Mesenchymal stem cell (in vitro differentiated cells and primary cell): ENCODE measurements at regions not wholly inside any gene's neighbourhood (a gene's known extent, or its start where the extent isn't known, plus 50 kb on each side); places are given as distances from the start of the nearest gene placed in this dataset.

Experiments used
- DNase-seq: peaks from one replicate; pipeline ENCODE4 v3.0.0-alpha.2; 2013
- H2AFZ ChIP-seq: one replicate; pipeline ENCODE4 v1.6.1; 2013; ENCODE audit warnings: low read depth, mild to moderate bottlenecking, control low read depth, inconsistent platforms, low read length, moderate library complexity
- H2AK5ac ChIP-seq: 2 replicates; pipeline ENCODE4 v1.6.1; 2013; ENCODE audit warnings: low read length, moderate library complexity, mild to moderate bottlenecking, inconsistent platforms; ENCODE audit not compliant: severe bottlenecking
- H2BK120ac ChIP-seq: one replicate; pipeline ENCODE4 v1.6.1; 2013; ENCODE audit warnings: low read depth, mild to moderate bottlenecking, inconsistent platforms, low read length, moderate library complexity
- H2BK12ac ChIP-seq, 2 experiments: one replicate each; pipeline ENCODE4 v1.6.1; 2013; ENCODE audit warnings: inconsistent platforms in 2 of 2, low read length in 2 of 2, mild to moderate bottlenecking in 2 of 2, moderate library complexity in 2 of 2, control low read depth in 1 of 2
- H2BK15ac ChIP-seq: one replicate; pipeline ENCODE4 v1.6.1; 2013; ENCODE audit warnings: mild to moderate bottlenecking, low read depth, inconsistent platforms; ENCODE audit not compliant: poor library complexity, severe bottlenecking
- H2BK5ac ChIP-seq: 2 replicates; pipeline ENCODE4 v1.6.1; 2013; ENCODE audit warnings: low read depth, mild to moderate bottlenecking, low read length, control low read depth, inconsistent platforms; ENCODE audit not compliant: poor library complexity, severe bottlenecking
- H3K14ac ChIP-seq, 2 experiments: one replicate each; pipeline ENCODE4 v1.6.1; 2013; ENCODE audit warnings: inconsistent platforms in 2 of 2, low read length in 2 of 2, control low read depth in 1 of 2, mild to moderate bottlenecking in 1 of 2, moderate library complexity in 1 of 2
- H3K18ac ChIP-seq, 2 experiments: one replicate each; pipeline ENCODE4 v1.6.1; 2013; ENCODE audit warnings: inconsistent platforms in 2 of 2, low read length in 2 of 2, control low read depth in 1 of 2, low read depth in 1 of 2, mild to moderate bottlenecking in 1 of 2
- H3K23ac ChIP-seq, 2 experiments: one replicate each; pipeline ENCODE4 v1.6.1; 2013; ENCODE audit warnings: inconsistent platforms in 2 of 2, low read length in 2 of 2, mild to moderate bottlenecking in 2 of 2, moderate library complexity in 2 of 2, control low read depth in 1 of 2
- H3K27ac ChIP-seq: 2 replicates; pipeline ENCODE4 v1.5.1; 2013; ENCODE audit warnings: mild to moderate bottlenecking, moderate library complexity, low read length, control low read depth, inconsistent platforms; ENCODE audit not compliant: poor library complexity, severe bottlenecking
- H3K27me3 ChIP-seq, 2 experiments: 2 replicates each; pipeline versions ENCODE4 v1.6.1 to v1.7.0; 2013; ENCODE audit warnings: low read length in 2 of 2, mild to moderate bottlenecking in 2 of 2, moderate library complexity in 2 of 2, control low read depth in 1 of 2, inconsistent platforms in 1 of 2; ENCODE audit not compliant: control insufficient read depth in 1 of 2, insufficient read depth in 1 of 2
- H3K36me3 ChIP-seq, 2 experiments: 2 replicates each; pipeline versions ENCODE4 v1.6.1 to v1.7.0; 2013; ENCODE audit warnings: low read length in 2 of 2, control low read depth in 1 of 2, inconsistent platforms in 1 of 2, low read depth in 1 of 2, mild to moderate bottlenecking in 1 of 2; ENCODE audit not compliant: insufficient read depth in 2 of 2, control insufficient read depth in 1 of 2
- H3K4ac ChIP-seq, 2 experiments: one replicate each; pipeline ENCODE4 v1.6.1; 2013; ENCODE audit warnings: inconsistent platforms in 2 of 2, low read length in 2 of 2, mild to moderate bottlenecking in 2 of 2, moderate library complexity in 2 of 2, control low read depth in 1 of 2, low read depth in 1 of 2
- H3K4me1 ChIP-seq: 2 replicates; pipeline ENCODE4 v1.6.1; 2013; ENCODE audit warnings: low read depth, low read length, control low read depth; ENCODE audit not compliant: control insufficient read depth, insufficient read depth
- H3K4me2 ChIP-seq: 2 replicates; pipeline ENCODE4 v1.6.1; 2013; ENCODE audit warnings: low read length, mild to moderate bottlenecking, inconsistent platforms; ENCODE audit not compliant: poor library complexity, severe bottlenecking
- H3K4me3 ChIP-seq, 2 experiments: 2 replicates each; pipeline versions ENCODE4 v1.5.1 to v1.7.0; 2013; ENCODE audit warnings: low read length in 2 of 2, mild to moderate bottlenecking in 2 of 2, control low read depth in 1 of 2, low read depth in 1 of 2; ENCODE audit not compliant: insufficient read depth in 1 of 2
- H3K79me1 ChIP-seq: replicated peaks from 2 replicates; pipeline ENCODE4 v1.6.1; 2013; ENCODE audit warnings: mild to moderate bottlenecking, control low read depth, low read length, inconsistent platforms; ENCODE audit not compliant: poor library complexity, severe bottlenecking
- H3K9ac ChIP-seq: 2 replicates; pipeline ENCODE4 v1.7.0; 2013; ENCODE audit warnings: mild to moderate bottlenecking, low read length, moderate library complexity
- H3K9me3 ChIP-seq: 2 replicates; pipeline ENCODE4 v1.7.0; 2013; ENCODE audit warnings: mild to moderate bottlenecking, low read length; ENCODE audit not compliant: control insufficient read depth
- H4K8ac ChIP-seq: one replicate; pipeline ENCODE4 v1.6.1; 2013; ENCODE audit warnings: inconsistent platforms, mild to moderate bottlenecking, low read length, moderate library complexity
- H4K91ac ChIP-seq: one replicate; pipeline ENCODE4 v1.6.1; 2013; ENCODE audit warnings: mild to moderate bottlenecking, low read length, inconsistent platforms
- WGBS: methylation state at CpG from one replicate; pipeline ENCODE4 v1.1.7; 2013; ENCODE audit warnings: mixed read lengths; 5-methylcytosine and 5-hydroxymethylcytosine counted together

GRCh38 chr5:56567278-56567677 lies 248.1 kb upstream of the MAP3K1 start:
- H3K9ac ChIP-seq, result no peak overlapping the region
- H2BK15ac ChIP-seq, result no peak overlapping the region
- no peak overlapping the region for H2BK120ac ChIP-seq
- H3K4me2 ChIP-seq, result no peak overlapping the region
- no peaks in the 10 kb centered on the region for H3K36me3 ChIP-seq
- H3K23ac ChIP-seq, result no peak overlapping the region
- H3K4me3 ChIP-seq, result no peak overlapping the region
- no peak overlapping the region for H3K27ac ChIP-seq
- H2AK5ac ChIP-seq, result no peak overlapping the region
- no peak overlapping the region for H2BK5ac ChIP-seq
- H2AFZ ChIP-seq, result no peak overlapping the region
- no peak for DNase-seq
- WGBS, result 83% methylated on average over 4 of the region's 4 CpGs
- H3K79me1 ChIP-seq, result no peaks in the 10 kb centered on the region
- peaks cover 0 to 24% of the 10 kb centered on the region in 2 experiments for H3K27me3 ChIP-seq
- H3K18ac ChIP-seq, result peak overlapping the region; percentile 30 to 66
- no peaks in the 10 kb centered on the region for H3K9me3 ChIP-seq
- no peak overlapping the region for H4K91ac ChIP-seq
- peak overlapping the region; percentile 17 for H4K8ac ChIP-seq
- no peaks in the 10 kb centered on the region for H3K4me1 ChIP-seq
- H2BK12ac ChIP-seq, result peak overlapping the region; percentile 37 to 92
- H3K4ac ChIP-seq, result no peak overlapping the region
- no peak overlapping the region for H3K14ac ChIP-seq

- H3K79me1 ChIP-seq, result no peaks in the 10 kb centered on the region
- H4K91ac ChIP-seq, result peak overlapping the region; percentile 45
- no peak overlapping the region for H3K9ac ChIP-seq
- H2BK120ac ChIP-seq, result no peak overlapping the region
- no peaks in the 10 kb centered on the region for H3K36me3 ChIP-seq
- H2BK12ac ChIP-seq, result peak overlapping the region; percentile 68 to 92
- H4K8ac ChIP-seq, result peak overlapping the region; percentile 17
- H3K27me3 ChIP-seq, result peaks cover 0 to 24% of the 10 kb centered on the region in 2 experiments
- no peak overlapping the region for H2AK5ac ChIP-seq
- peak overlapping the region in 1 of 2 experiments; percentile 7 for H3K4ac ChIP-seq
- no peak overlapping the region for H3K14ac ChIP-seq
- H3K4me3 ChIP-seq, result no peak overlapping the region
- no peak overlapping the region for H2BK5ac ChIP-seq
- 92% methylated on average over 12 of the region's 12 CpGs for WGBS
- H3K18ac ChIP-seq, result peak overlapping the region; percentile 37 to 81
- no peaks in the 10 kb centered on the region for H3K9me3 ChIP-seq
- H3K23ac ChIP-seq, result no peak overlapping the region
- H3K27ac ChIP-seq, result no peak overlapping the region
- no peak overlapping the region for H3K4me2 ChIP-seq
- no peak for DNase-seq
- no peaks in the 10 kb centered on the region for H3K4me1 ChIP-seq
- H2BK15ac ChIP-seq, result no peak overlapping the region
- H2AFZ ChIP-seq, result no peak overlapping the region
Observed at GRCh38 chr5:56566374-56567249, 248.7 kb upstream of the MAP3K1 start.

- Histone ChIP-seq H3K4me1 (no peaks in the 10 kb centered on the region), H2AFZ (no peak overlapping the region), H2AK5ac (no peak overlapping the region), H2BK120ac (no peak overlapping the region), H3K4ac (peak overlapping the region; percentile 5 to 76), H3K14ac (no peak overlapping the region), H2BK5ac (no peak overlapping the region), H3K4me3 (no peak overlapping the region), H3K18ac (peak overlapping the region in 1 of 2 experiments; percentile 48), H3K27me3 (peaks cover 0 to 24% of the 10 kb centered on the region in 2 experiments), H4K8ac (peak overlapping the region; percentile 37), H3K4me2 (no peak overlapping the region), H3K36me3 (no peaks in the 10 kb centered on the region), H3K9ac (no peak overlapping the region), H2BK12ac (peak overlapping the region in 1 of 2 experiments; percentile 79), H3K23ac (no peak overlapping the region), H2BK15ac (no peak overlapping the region), H4K91ac (peak overlapping the region; percentile 35), H3K27ac (no peak overlapping the region), H3K9me3 (no peaks in the 10 kb centered on the region), H3K79me1 (no peaks in the 10 kb centered on the region)
- no peak for DNase-seq
- 97% methylated on average over 2 of the region's 3 CpGs for WGBS
Observed at GRCh38 chr5:56565644-56566043, 249.7 kb upstream of the MAP3K1 start.

- Histone ChIP-seq H2BK15ac (no peak overlapping the region), H3K9me3 (no peaks in the 10 kb centered on the region), H2AK5ac (no peak overlapping the region), H2AFZ (no peak overlapping the region), H3K18ac (no peak overlapping the region), H3K4ac (no peak overlapping the region), H3K9ac (no peak overlapping the region), H3K4me3 (no peak overlapping the region), H2BK120ac (no peak overlapping the region), H4K8ac (no peak overlapping the region), H3K27ac (no peak overlapping the region), H3K4me2 (no peak overlapping the region), H2BK12ac (no peak overlapping the region), H3K27me3 (peaks cover 0 to 24% of the 10 kb centered on the region in 2 experiments), H3K36me3 (no peaks in the 10 kb centered on the region), H4K91ac (no peak overlapping the region), H3K79me1 (no peaks in the 10 kb centered on the region), H3K23ac (no peak overlapping the region), H3K14ac (no peak overlapping the region), H3K4me1 (no peaks in the 10 kb centered on the region), H2BK5ac (no peak overlapping the region)
- no peak for DNase-seq
- WGBS, result 84% methylated on average over 3 of the region's 3 CpGs
Observed at GRCh38 chr5:56565283-56565615, 250.1 kb upstream of the MAP3K1 start.
